ENCODE measurements at regions not wholly inside any gene's neighbourhood (a gene's known extent, or its start where the extent isn't known, plus 50 kb on each side); places are given as distances from the start of the nearest gene placed in this dataset.

- H3K4me3 ChIP-seq (ENCODE audit: low read depth, low read length), result no peak overlapping the region
- no peak overlapping the region for H3K27ac ChIP-seq
- no peak for DNase-seq
- H3K27me3 ChIP-seq (replicated peaks), result no peaks in the 10 kb centered on the region
- no peak for TF ChIP-seq CTCF (IDR thresholded peaks at IDR 0.05; ENCODE audit: low read depth, low read length, missing control alignments)
- in situ Hi-C loops (cut with HindIII; ENCODE audit: low pct_ligation_motif_present, low sequenced_read_pairs), result no loop called here
- no peaks in the 10 kb centered on the region for H3K36me3 ChIP-seq (replicated peaks)
These were observed 163.3 kb upstream of the RAD23B start for GRCh38 chr9:107119735-107120134.

GRCh38 chr9:107123389-107123788, 159.7 kb upstream of the RAD23B start:
- DNase-seq, result no peak
- no peaks in the 10 kb centered on the region for H3K27me3 ChIP-seq (replicated peaks)
- H3K36me3 ChIP-seq (replicated peaks), result no peaks in the 10 kb centered on the region
- H3K27ac ChIP-seq, result no peak overlapping the region
- in situ Hi-C loops (cut with HindIII; ENCODE audit: low pct_ligation_motif_present, low sequenced_read_pairs), result no loop called here
- TF ChIP-seq CTCF (IDR thresholded peaks at IDR 0.05; ENCODE audit: low read depth, low read length, missing control alignments), result no peak
- H3K4me3 ChIP-seq (ENCODE audit: low read depth, low read length), result no peak overlapping the region

GRCh38 chr9:107127608-107128007, 155.5 kb upstream of the RAD23B start:
- Histone ChIP-seq H3K4me3 (ENCODE audit: low read depth, low read length) (no peak overlapping the region), H3K36me3 (replicated peaks) (no peaks in the 10 kb centered on the region), H3K27ac (no peak overlapping the region), H3K27me3 (replicated peaks) (no peaks in the 10 kb centered on the region)
- TF ChIP-seq CTCF (IDR thresholded peaks at IDR 0.05; ENCODE audit: low read depth, low read length, missing control alignments), result peak; percentile 17
- in situ Hi-C loops (cut with HindIII; ENCODE audit: low pct_ligation_motif_present, low sequenced_read_pairs), result no loop called here
- DNase-seq, result peak; percentile 9

- Histone ChIP-seq H3K4me3 (ENCODE audit: low read depth, low read length) (no peak overlapping the region), H3K27ac (no peak overlapping the region), H3K36me3 (replicated peaks) (no peaks in the 10 kb centered on the region), H3K27me3 (replicated peaks) (no peaks in the 10 kb centered on the region)
- in situ Hi-C loops (cut with HindIII; ENCODE audit: low pct_ligation_motif_present, low sequenced_read_pairs), result no loop called here
- no peak for DNase-seq
- TF ChIP-seq CTCF (IDR thresholded peaks at IDR 0.05; ENCODE audit: low read depth, low read length, missing control alignments), result no peak
These were observed 151.8 kb upstream of the RAD23B start for GRCh38 chr9:107131108-107131799.

GRCh38 chr9:107136296-107136695, 146.8 kb upstream of the RAD23B start:
- no peak for DNase-seq
- in situ Hi-C loops (cut with HindIII; ENCODE audit: low pct_ligation_motif_present, low sequenced_read_pairs), result no loop called here
- Histone ChIP-seq H3K27me3 (replicated peaks) (no peaks in the 10 kb centered on the region), H3K36me3 (replicated peaks) (no peaks in the 10 kb centered on the region), H3K27ac (no peak overlapping the region), H3K4me3 (ENCODE audit: low read depth, low read length) (no peak overlapping the region)
- no peak for TF ChIP-seq CTCF (IDR thresholded peaks at IDR 0.05; ENCODE audit: low read depth, low read length, missing control alignments)
